Colonic mucosa (tissue), 4 donors: ENCODE measurements at regions not wholly inside any gene's neighbourhood (a gene's known extent, or its start where the extent isn't known, plus 50 kb on each side); places are given as distances from the start of the nearest gene placed in this dataset.
A peak's percentile ranks its signal among the peaks of the same experiment; 100 is the strongest.
"Not testable (repeated sequence)": the region's sequence is repeated elsewhere in the genome, so short reads cannot be mapped to it uniquely, and the experiment has no call there.

ENCODE experiments used
- DNase-seq: peaks from one replicate; pipeline ENCODE4 v3.0.0-alpha.2; 2020
- H3K27ac ChIP-seq: fragments of 200-600 bp; one replicate; pipeline ENCODE4 v1.8.0; 2021
- H3K27me3 ChIP-seq: fragments of 200-600 bp; one replicate; pipeline ENCODE4 v1.8.0; 2021
- H3K36me3 ChIP-seq: fragments of 200-600 bp; one replicate; pipeline ENCODE4 v1.8.0; 2021
- H3K4me1 ChIP-seq: fragments of 200-600 bp; one replicate; pipeline ENCODE4 v1.8.0; 2021; ENCODE audit warnings: mild to moderate bottlenecking
- H3K4me3 ChIP-seq: fragments of 200-600 bp; one replicate; pipeline ENCODE4 v1.8.0; 2021
- H3K9ac ChIP-seq, 2 donors: one replicate each; pipeline ENCODE4 v1.7.0; 2013; ENCODE audit warnings: control low read depth in 2 of 2, low read depth in 2 of 2, low read length in 2 of 2
- H3K9me3 ChIP-seq: fragments of 200-600 bp; one replicate; pipeline ENCODE4 v1.8.0; 2021
- intact Hi-C: fragments of 100-400 bp; cut with DNase I; formaldehyde crosslinking; loops from one replicate; pipeline ENCODE4 v1.14.1; 2022
- TF ChIP-seq, protein P1 (sequence below): fragments of 200-600 bp; IDR thresholded peaks from one replicate; pipeline ENCODE4 v1.8.0; 2022; ENCODE audit warnings: antibody characterized with exemption, mild to moderate bottlenecking
- donor health status: healthy.
- donor health status: DM: no; HTN: no; CAD: no.
- donor health status: DM: no; HTN: no; CAD: no.

DNA sequence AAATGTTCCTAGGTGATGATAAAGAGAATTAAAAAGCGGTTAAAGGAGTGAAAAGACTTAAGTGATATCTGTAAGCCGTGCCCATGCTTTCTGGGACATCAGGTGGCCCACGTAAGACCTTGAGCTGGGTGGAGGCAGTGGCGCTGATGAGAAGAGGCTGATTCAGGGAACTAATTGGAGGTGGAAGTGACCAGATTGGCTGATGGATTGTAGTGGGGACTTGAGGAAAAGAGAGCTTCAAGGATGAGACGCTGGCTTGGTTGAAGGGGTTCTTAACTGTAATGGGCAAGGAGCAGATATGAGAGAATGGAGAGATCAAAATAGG, 69.1 kb upstream of the EP300 start:
- Histone ChIP-seq H3K27ac (no peak overlapping the region), H3K27me3 (no peaks in the 10 kb centered on the region), H3K4me3 (no peak overlapping the region), H3K4me1 (peaks cover 4% of the 10 kb centered on the region), H3K36me3 (no peaks in the 10 kb centered on the region), H3K9ac (peak overlapping the region; percentile 73 to 74), H3K9me3 (no peaks in the 10 kb centered on the region)
- DNase-seq: no peak
- intact Hi-C loops: loop anchor here (5.0 kb wide), 2 partner anchors 69 to 71 kb away; partner anchors contain the start of genes EP300 and RBX1
- TF ChIP-seq, protein P1, sequence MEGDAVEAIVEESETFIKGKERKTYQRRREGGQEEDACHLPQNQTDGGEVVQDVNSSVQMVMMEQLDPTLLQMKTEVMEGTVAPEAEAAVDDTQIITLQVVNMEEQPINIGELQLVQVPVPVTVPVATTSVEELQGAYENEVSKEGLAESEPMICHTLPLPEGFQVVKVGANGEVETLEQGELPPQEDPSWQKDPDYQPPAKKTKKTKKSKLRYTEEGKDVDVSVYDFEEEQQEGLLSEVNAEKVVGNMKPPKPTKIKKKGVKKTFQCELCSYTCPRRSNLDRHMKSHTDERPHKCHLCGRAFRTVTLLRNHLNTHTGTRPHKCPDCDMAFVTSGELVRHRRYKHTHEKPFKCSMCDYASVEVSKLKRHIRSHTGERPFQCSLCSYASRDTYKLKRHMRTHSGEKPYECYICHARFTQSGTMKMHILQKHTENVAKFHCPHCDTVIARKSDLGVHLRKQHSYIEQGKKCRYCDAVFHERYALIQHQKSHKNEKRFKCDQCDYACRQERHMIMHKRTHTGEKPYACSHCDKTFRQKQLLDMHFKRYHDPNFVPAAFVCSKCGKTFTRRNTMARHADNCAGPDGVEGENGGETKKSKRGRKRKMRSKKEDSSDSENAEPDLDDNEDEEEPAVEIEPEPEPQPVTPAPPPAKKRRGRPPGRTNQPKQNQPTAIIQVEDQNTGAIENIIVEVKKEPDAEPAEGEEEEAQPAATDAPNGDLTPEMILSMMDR: no peak

DNA sequence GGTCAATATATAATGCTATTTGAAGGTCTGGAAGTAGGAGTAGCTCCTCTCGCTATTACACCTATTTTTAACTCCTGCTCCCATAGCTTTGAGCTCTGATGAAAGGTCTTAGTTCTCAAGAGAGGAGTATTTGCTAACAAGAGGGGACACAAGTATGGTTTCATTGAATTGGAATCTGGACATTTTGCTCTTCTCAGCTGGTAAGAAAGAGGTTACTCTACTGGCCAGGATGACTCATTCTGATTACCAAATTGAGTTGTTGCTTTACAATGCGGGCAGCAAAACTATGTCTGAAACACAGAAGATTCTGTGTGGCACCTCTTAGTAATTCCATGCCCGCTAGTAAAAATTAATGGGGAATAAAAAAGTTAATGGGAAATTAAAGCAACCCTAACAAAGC, 63.6 kb upstream of the EP300 start:
- Histone ChIP-seq H3K9me3 (no peaks in the 10 kb centered on the region), H3K9ac (no peak overlapping the region), H3K27me3 (no peaks in the 10 kb centered on the region), H3K4me3 (no peak overlapping the region), H3K27ac (no peak overlapping the region), H3K36me3 (no peaks in the 10 kb centered on the region), H3K4me1 (no peaks in the 10 kb centered on the region)
- TF ChIP-seq, protein P1: no peak
- no peak for DNase-seq
- intact Hi-C loops: no loop called here

DNA sequence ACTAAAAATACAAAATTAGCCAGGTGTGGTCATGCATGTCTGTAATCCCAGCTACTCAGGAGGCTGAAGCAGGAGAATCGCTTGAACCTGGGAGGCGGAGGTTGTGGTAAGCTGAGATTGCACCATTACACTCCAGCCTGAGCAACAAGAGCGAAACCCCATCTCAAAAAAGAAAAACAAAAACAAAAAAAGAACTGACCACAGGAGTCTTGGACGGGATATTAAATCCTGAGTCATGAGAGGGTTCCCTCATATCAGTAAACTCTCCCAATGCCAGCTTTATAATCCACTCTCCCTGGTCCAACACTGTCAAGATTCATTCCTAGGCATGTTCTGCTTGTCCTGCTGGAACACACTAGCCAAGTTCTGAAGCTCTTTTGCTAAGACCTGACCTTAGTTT, 61.5 kb upstream of the EP300 start:
- TF ChIP-seq, protein P1: no peak
- Histone ChIP-seq H3K27me3 (no peaks in the 10 kb centered on the region), H3K36me3 (no peaks in the 10 kb centered on the region), H3K9me3 (no peaks in the 10 kb centered on the region), H3K4me1 (no peaks in the 10 kb centered on the region), H3K27ac (no peak overlapping the region), H3K9ac (no peak overlapping the region), H3K4me3 (no peak overlapping the region)
- intact Hi-C loops: no loop called here
- no peak for DNase-seq

DNA sequence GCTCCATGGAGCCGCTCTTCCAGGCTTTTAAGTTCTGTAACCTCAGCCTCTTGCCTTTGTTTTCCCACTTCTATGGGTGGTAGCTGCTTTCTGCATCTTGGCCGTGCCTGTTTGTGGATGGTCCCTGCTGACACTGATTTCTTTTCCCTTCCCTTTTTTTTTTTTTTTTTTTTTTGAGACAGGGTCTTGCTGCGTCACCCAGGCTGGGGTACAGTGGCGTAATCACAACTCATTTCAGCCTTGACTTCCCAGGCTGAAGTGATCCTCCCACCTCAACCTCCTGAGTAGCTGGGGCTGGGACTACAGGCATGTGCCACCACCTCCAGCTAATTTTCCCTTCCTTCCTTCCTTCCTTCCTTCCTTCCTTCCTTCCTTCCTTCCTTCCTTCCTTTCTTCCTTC, 57.7 kb upstream of the EP300 start:
- Histone ChIP-seq H3K4me1 (no peaks in the 10 kb centered on the region), H3K9me3 (no peaks in the 10 kb centered on the region), H3K27me3 (no peaks in the 10 kb centered on the region), H3K36me3 (no peaks in the 10 kb centered on the region), H3K4me3 (no peak overlapping the region), H3K27ac (no peak overlapping the region), H3K9ac (no peak overlapping the region)
- intact Hi-C loops: no loop called here
- DNase-seq: no peak
- TF ChIP-seq, protein P1: no peak

DNA sequence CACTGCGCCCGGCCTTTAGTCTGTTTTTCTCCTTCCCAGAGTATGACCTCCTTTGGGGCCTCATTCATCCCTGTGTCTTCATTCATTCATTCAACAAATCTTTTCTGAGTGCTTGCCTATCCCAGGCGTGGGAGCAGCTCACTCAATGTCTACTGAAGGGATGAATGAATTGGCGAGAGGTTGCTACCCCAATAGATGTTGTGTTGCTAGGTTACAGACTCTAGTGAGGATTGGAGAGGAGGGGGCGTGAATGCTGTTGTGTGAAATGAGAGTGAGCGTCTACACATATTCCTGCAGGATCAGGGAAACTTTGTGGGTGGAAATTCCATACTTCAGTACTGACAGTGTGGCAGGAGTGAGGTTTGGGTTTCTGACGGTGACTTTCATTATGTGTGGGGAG, 55.5 kb upstream of the EP300 start:
- no peak for DNase-seq
- Histone ChIP-seq H3K4me3 (no peak overlapping the region), H3K36me3 (no peaks in the 10 kb centered on the region), H3K27ac (no peak overlapping the region), H3K9me3 (no peaks in the 10 kb centered on the region), H3K9ac (no peak overlapping the region), H3K27me3 (no peaks in the 10 kb centered on the region), H3K4me1 (no peaks in the 10 kb centered on the region)
- TF ChIP-seq, protein P1: no peak
- intact Hi-C loops: no loop called here

DNA sequence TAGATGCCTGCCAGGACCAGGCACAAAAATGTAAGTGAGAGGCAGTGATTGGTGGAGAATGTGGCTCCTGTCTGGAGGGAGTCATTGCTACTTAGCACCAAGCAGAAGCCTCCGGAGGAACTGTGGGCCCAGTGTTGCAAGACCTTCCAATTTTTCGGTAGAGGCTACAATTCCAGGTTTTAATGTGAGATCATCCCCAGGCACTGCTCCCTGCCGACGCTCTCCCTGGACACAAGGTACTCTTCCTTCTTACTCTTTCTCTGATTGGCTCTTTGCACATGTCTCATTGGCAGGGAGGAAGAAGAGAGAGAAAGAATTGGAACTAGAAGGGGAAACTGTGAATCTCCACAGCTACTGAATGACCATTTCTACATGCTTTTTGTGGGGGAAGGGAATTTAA, 53.7 kb upstream of the EP300 start:
- no peaks in the 10 kb centered on the region for H3K27me3 ChIP-seq
- H3K36me3 ChIP-seq: no peaks in the 10 kb centered on the region
- H3K9ac ChIP-seq: no peak overlapping the region
- no peaks in the 10 kb centered on the region for H3K9me3 ChIP-seq
- H3K4me1 ChIP-seq: no peaks in the 10 kb centered on the region
- no peak for DNase-seq
- intact Hi-C loops: no loop called here
- H3K4me3 ChIP-seq: no peak overlapping the region
- no peak overlapping the region for H3K27ac ChIP-seq
- TF ChIP-seq, protein P1: no peak

DNA sequence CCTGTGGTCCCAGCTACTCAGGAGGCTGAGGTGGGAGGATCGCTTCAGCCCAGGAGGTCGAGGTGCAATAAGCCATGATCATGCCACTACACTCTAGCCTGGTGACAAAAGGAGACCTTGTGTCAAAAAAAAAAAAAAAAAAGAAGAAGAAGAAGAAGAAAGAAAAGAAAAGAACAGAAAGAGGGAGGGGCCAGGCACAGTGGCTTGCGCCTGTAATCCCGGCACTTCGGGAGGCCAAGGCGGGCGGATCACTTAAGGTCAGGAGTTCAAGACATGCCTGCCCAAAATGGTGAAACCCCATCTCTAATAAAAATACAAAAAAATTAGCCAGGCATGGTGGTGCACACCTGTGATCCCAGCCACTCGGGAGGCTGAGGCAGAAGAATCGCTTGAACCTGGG, 52.8 kb upstream of the EP300 start:
- not testable (repeated sequence) for H3K27me3 ChIP-seq, H3K9ac ChIP-seq

More for the DNA sequence above, 52.8 kb upstream of the EP300 start:
- DNase-seq, H3K27ac ChIP-seq, H3K36me3 ChIP-seq, H3K9me3 ChIP-seq, intact Hi-C loops, H3K4me1 ChIP-seq, H3K4me3 ChIP-seq: not testable (repeated sequence)
